ENCODE measurements at regions not wholly inside any gene's neighbourhood (a gene's known extent, or its start where the extent isn't known, plus 50 kb on each side); places are given as distances from the start of the nearest gene placed in this dataset.

DNA sequence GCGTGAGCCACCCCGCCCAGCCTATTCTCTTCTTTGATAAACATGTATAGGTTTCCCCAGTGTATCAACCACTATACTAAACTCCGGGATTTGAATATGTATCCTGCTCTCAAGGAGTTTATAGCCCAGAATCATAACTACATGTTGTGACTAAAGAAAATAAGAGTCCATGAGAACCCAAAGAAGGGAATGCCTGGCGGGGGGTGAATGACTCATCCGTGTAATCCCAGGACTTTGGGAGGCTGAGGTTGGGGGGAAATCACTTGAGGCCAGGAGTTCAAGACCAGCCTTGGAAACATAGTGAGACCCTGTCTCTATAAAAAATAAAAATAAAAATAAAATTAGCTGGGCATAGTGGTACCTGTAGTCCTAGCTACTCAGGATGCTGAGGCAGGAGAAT is 57.2 kb downstream of the SIX6 start:
- intact Hi-C loops (cut with micrococcal nuclease) = loop anchor here (10.0 kb wide), 1 partner anchor 381 kb away; no protein-coding TSS in a partner anchor
- ChIA-PET CTCF (no interaction called here), POLR2A (no interaction called here)
- no peak overlapping the region for H3K27ac Mint-ChIP-seq
- no peak overlapping the region for H3K9ac ChIP-seq (ENCODE audit: low read length)
- no peaks in the 10 kb centered on the region for H3K9me3 ChIP-seq (ENCODE audit: control extremely low read depth in 1 of 3, control insufficient read depth in 2 of 3, insufficient read depth in 1 of 3, low read length in 2 of 3)
- H2AFZ ChIP-seq (ENCODE audit: insufficient read depth, low read depth, low read length, poor library complexity, severe bottlenecking) = no peak overlapping the region
- no peak overlapping the region for H3K4me2 ChIP-seq (replicated peaks; ENCODE audit: low read depth, low read length, poor library complexity, severe bottlenecking)
- H3K4me1 Mint-ChIP-seq = peaks cover 3% of the 10 kb centered on the region
- H3K27me3 Mint-ChIP-seq = peaks cover 9% of the 10 kb centered on the region
- no peak for DNase-seq
- ATAC-seq (ENCODE audit: low read depth) = no peak
- H3K36me3 ChIP-seq (replicated peaks in 1 of 2; ENCODE audit: control extremely low read depth in 1 of 2, control insufficient read depth in 1 of 2, extremely low read depth in 1 of 2, insufficient read depth in 2 of 2, low read length in 1 of 2) = no peaks in the 10 kb centered on the region
- H3K27me3 ChIP-seq (replicated peaks in 1 of 4; ENCODE audit: control extremely low read depth in 1 of 4, control insufficient read depth in 3 of 4, insufficient read depth in 4 of 4, low read length in 3 of 4) = no peaks in the 10 kb centered on the region
- no peaks in the 10 kb centered on the region for H3K9me3 Mint-ChIP-seq (ENCODE audit: insufficient read depth)
- no peaks in the 10 kb centered on the region for H3K4me1 ChIP-seq (ENCODE audit: control insufficient read depth in 2 of 2, insufficient read depth in 2 of 2, low read length in 2 of 2)
- no peak overlapping the region for H3K4me3 Mint-ChIP-seq
- H3K79me2 ChIP-seq (ENCODE audit: control insufficient read depth, insufficient read depth, low read length) = no peaks in the 10 kb centered on the region
- H4K20me1 ChIP-seq (ENCODE audit: control insufficient read depth, insufficient read depth, low read length, poor library complexity, severe bottlenecking) = no peaks in the 10 kb centered on the region
- no peak overlapping the region for H3K4me3 ChIP-seq (ENCODE audit: control extremely low read depth in 1 of 5, extremely low read depth in 1 of 5, insufficient read depth in 1 of 5, low read depth in 2 of 5, low read length in 4 of 5)
- no CpG with 5 or more reads among the region's 5 CpGs for WGBS (ENCODE audit: insufficient coverage)
- H3K27ac ChIP-seq (ENCODE audit: low read length in 2 of 2) = no peak overlapping the region
- TF ChIP-seq, protein P1, sequence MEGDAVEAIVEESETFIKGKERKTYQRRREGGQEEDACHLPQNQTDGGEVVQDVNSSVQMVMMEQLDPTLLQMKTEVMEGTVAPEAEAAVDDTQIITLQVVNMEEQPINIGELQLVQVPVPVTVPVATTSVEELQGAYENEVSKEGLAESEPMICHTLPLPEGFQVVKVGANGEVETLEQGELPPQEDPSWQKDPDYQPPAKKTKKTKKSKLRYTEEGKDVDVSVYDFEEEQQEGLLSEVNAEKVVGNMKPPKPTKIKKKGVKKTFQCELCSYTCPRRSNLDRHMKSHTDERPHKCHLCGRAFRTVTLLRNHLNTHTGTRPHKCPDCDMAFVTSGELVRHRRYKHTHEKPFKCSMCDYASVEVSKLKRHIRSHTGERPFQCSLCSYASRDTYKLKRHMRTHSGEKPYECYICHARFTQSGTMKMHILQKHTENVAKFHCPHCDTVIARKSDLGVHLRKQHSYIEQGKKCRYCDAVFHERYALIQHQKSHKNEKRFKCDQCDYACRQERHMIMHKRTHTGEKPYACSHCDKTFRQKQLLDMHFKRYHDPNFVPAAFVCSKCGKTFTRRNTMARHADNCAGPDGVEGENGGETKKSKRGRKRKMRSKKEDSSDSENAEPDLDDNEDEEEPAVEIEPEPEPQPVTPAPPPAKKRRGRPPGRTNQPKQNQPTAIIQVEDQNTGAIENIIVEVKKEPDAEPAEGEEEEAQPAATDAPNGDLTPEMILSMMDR (IDR thresholded peaks at IDR 0.05) = no peak
- no peak for TF ChIP-seq EZH2 (IDR thresholded peaks at IDR 0.05; ENCODE audit: borderline replicate concordance, insufficient read depth, low read depth, low read length, poor library complexity, severe bottlenecking)

DNA sequence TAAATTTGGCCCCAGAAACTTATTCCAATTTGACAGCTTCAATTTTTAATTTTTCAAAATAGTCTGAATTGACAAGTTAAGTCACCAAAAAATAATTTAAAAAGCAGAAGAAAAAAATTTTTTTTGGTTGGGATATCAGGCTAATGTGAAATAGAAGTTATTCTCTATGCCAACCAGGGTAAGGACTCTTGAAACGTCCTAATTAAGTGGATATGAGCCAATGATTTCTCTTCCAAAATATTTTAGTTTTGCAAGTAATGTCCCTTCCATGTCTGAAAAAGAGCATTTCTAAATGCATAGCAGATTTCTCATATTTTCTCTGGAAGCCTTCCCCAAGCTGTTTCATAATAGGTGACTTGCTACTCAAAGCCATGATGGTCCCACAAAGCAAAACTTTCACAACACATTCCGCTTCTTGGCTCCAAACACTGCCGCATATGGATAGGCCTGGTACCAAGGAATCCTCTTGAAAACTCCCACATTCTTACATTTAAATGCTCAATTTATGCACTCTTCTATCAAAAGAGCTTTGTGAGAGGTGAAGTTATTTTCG is 65.1 kb downstream of the SIX6 start:
- H3K9me3 Mint-ChIP-seq (ENCODE audit: insufficient read depth) = peaks cover 3% of the 10 kb centered on the region
- no peaks in the 10 kb centered on the region for H3K4me1 ChIP-seq (ENCODE audit: control insufficient read depth in 2 of 2, insufficient read depth in 2 of 2, low read length in 2 of 2)
- DNase-seq (no peak), ATAC-seq (ENCODE audit: low read depth) (no peak)
- intact Hi-C loops (cut with micrococcal nuclease) = no loop called here
- H3K9ac ChIP-seq (ENCODE audit: low read length) = no peak overlapping the region
- no peaks in the 10 kb centered on the region for H3K36me3 ChIP-seq (replicated peaks in 1 of 2; ENCODE audit: control extremely low read depth in 1 of 2, control insufficient read depth in 1 of 2, extremely low read depth in 1 of 2, insufficient read depth in 2 of 2, low read length in 1 of 2)
- no peak for TF ChIP-seq EZH2 (IDR thresholded peaks at IDR 0.05; ENCODE audit: borderline replicate concordance, insufficient read depth, low read depth, low read length, poor library complexity, severe bottlenecking)
- TF ChIP-seq, protein P1 (IDR thresholded peaks at IDR 0.05) = no peak
- no peaks in the 10 kb centered on the region for H3K9me3 ChIP-seq (ENCODE audit: control extremely low read depth in 1 of 3, control insufficient read depth in 2 of 3, insufficient read depth in 1 of 3, low read length in 2 of 3)
- H4K20me1 ChIP-seq (ENCODE audit: control insufficient read depth, insufficient read depth, low read length, poor library complexity, severe bottlenecking) = no peaks in the 10 kb centered on the region
- ChIA-PET POLR2A (no interaction called here), CTCF (no interaction called here)
- no peaks in the 10 kb centered on the region for H3K27me3 ChIP-seq (replicated peaks in 1 of 4; ENCODE audit: control extremely low read depth in 1 of 4, control insufficient read depth in 3 of 4, insufficient read depth in 4 of 4, low read length in 3 of 4)
- no peak overlapping the region for H3K27ac ChIP-seq (ENCODE audit: low read length in 2 of 2)
- no peaks in the 10 kb centered on the region for H3K79me2 ChIP-seq (ENCODE audit: control insufficient read depth, insufficient read depth, low read length)
- H3K27ac Mint-ChIP-seq = no peak overlapping the region
- H3K4me3 Mint-ChIP-seq = no peak overlapping the region
- no peak overlapping the region for H3K4me2 ChIP-seq (replicated peaks; ENCODE audit: low read depth, low read length, poor library complexity, severe bottlenecking)
- H3K4me1 Mint-ChIP-seq = no peaks in the 10 kb centered on the region
- H3K27me3 Mint-ChIP-seq = peaks cover 23% of the 10 kb centered on the region
- no peak overlapping the region for H3K4me3 ChIP-seq (ENCODE audit: control extremely low read depth in 1 of 5, extremely low read depth in 1 of 5, insufficient read depth in 1 of 5, low read depth in 2 of 5, low read length in 4 of 5)
- H2AFZ ChIP-seq (ENCODE audit: insufficient read depth, low read depth, low read length, poor library complexity, severe bottlenecking) = no peak overlapping the region
- WGBS (ENCODE audit: insufficient coverage) = 83% methylated on average over 1 of the region's 4 CpGs

All from B cell (primary cell).